PC-3 (cell line): ENCODE measurements at regions not wholly inside any gene's neighbourhood (a gene's known extent, or its start where the extent isn't known, plus 50 kb on each side); places are given as distances from the start of the nearest gene placed in this dataset.

Experiments
- ATAC-seq: fragments of 200-7000 bp; cut with Tn5 transposase; 2 replicates; pipeline ENCODE4 v1.9.1; 2020; ENCODE audit warnings: mild to moderate bottlenecking, moderate library complexity
- BruUV-seq: library from RNA; stranded (reverse); fragments of 400-500 nt; replicated peaks from 2 replicates; lab custom pipeline; 2021; lab: Mats Ljungman, UMichigan
- CTCF ChIA-PET: fragments of 300-600 bp; sonication (Branson Sonifier 250); formaldehyde crosslinking; loops from one replicate; lab custom pipeline; 2022; ENCODE audit warnings: antibody characterized with exemption; lab: Charles Lee
- POLR2A ChIA-PET: fragments of 300-600 bp; sonication (Branson Sonifier 250); formaldehyde crosslinking; loops from one replicate; lab custom pipeline; 2022; ENCODE audit warnings: antibody characterized with exemption; ENCODE audit not compliant: unreplicated experiment; lab: Charles Lee
- DNase-seq: peaks from one replicate; pipeline ENCODE4 v3.0.0-alpha.2; 2015
- H2AFZ ChIP-seq: fragments of 300-600 bp; sonication (generic); 2 replicates; pipeline ENCODE4 v1.6.0; 2016; ENCODE audit warnings: antibody characterized with exemption, low read length
- H3F3A ChIP-seq: fragments of 300-600 bp; sonication (generic); one replicate; pipeline ENCODE4 v1.6.0; 2017; ENCODE audit warnings: antibody characterized with exemption, low read length, control low read depth, mild to moderate bottlenecking; ENCODE audit not compliant: unreplicated experiment
- H3K27ac ChIP-seq: fragments of 300-600 bp; sonication (generic); 2 replicates; pipeline ENCODE4 v1.5.1; 2016; ENCODE audit warnings: mild to moderate bottlenecking, low read length
- H3K27me3 ChIP-seq: fragments of 300-600 bp; sonication (generic); 2 replicates; pipeline ENCODE4 v1.6.1; 2016; ENCODE audit warnings: low read length, mixed read lengths
- H3K36me3 ChIP-seq: fragments of 300-600 bp; sonication (generic); 2 replicates; pipeline ENCODE4 v1.6.1; 2016; ENCODE audit warnings: low read depth, mixed run types, low read length, mixed read lengths
- H3K4me1 ChIP-seq: fragments of 300-600 bp; sonication (generic); 2 replicates; pipeline ENCODE4 v1.5.1; 2016; ENCODE audit warnings: low read length; ENCODE audit not compliant: insufficient read depth
- H3K4me2 ChIP-seq: fragments of 300-600 bp; sonication (generic); 2 replicates; pipeline ENCODE4 v1.6.0; 2016; ENCODE audit warnings: low read length
- H3K4me3 ChIP-seq: fragments of 300-600 bp; sonication (generic); 2 replicates; pipeline ENCODE4 v1.5.1; 2016; ENCODE audit warnings: mild to moderate bottlenecking, low read length, mixed read lengths
- H3K79me2 ChIP-seq: fragments of 300-600 bp; sonication (generic); 2 replicates; pipeline ENCODE4 v1.6.1; 2017; ENCODE audit warnings: low read length, mixed read lengths
- H3K9ac ChIP-seq: fragments of 300-600 bp; sonication (generic); 2 replicates; pipeline ENCODE4 v1.6.0; 2016; ENCODE audit warnings: mild to moderate bottlenecking, low read length
- H3K9me2 ChIP-seq: fragments of 300-600 bp; sonication (generic); replicated peaks from 2 replicates; pipeline ENCODE4 v1.6.1; 2016; ENCODE audit warnings: mixed run types, low read length, mixed read lengths
- H3K9me3 ChIP-seq: fragments of 300-600 bp; sonication (generic); 2 replicates; pipeline ENCODE4 v1.6.1; 2016; ENCODE audit warnings: low read length, mixed read lengths
- H4K20me1 ChIP-seq: fragments of 300-600 bp; sonication (generic); 2 replicates; pipeline ENCODE4 v1.6.1; 2016; ENCODE audit warnings: low read length, mixed read lengths
- EZH2 ChIP-seq: fragments of 300-600 bp; sonication (generic); IDR thresholded peaks from one replicate; pipeline ENCODE4 v1.6.1; 2017; ENCODE audit warnings: antibody characterized with exemption, mild to moderate bottlenecking, low read length; ENCODE audit not compliant: unreplicated experiment
- EZH2phosphoT487 ChIP-seq: fragments of 300-600 bp; sonication (generic); IDR thresholded peaks from 2 replicates; pipeline ENCODE4 v1.6.1; 2018; ENCODE audit warnings: mild to moderate bottlenecking, antibody characterized with exemption, low read length, borderline replicate concordance
- intact Hi-C: fragments of 100-400 bp; cut with micrococcal nuclease; formaldehyde crosslinking; loops from 2 replicates; pipeline ENCODE4 v1.9.0; 2023
- TF ChIP-seq, protein P1 (sequence below): fragments of 300-600 bp; sonication (generic); conservative IDR thresholded peaks from 2 replicates; pipeline ENCODE4 v1.5.1; 2017; ENCODE audit warnings: antibody characterized with exemption, low read depth, mild to moderate bottlenecking, low read length

DNA sequence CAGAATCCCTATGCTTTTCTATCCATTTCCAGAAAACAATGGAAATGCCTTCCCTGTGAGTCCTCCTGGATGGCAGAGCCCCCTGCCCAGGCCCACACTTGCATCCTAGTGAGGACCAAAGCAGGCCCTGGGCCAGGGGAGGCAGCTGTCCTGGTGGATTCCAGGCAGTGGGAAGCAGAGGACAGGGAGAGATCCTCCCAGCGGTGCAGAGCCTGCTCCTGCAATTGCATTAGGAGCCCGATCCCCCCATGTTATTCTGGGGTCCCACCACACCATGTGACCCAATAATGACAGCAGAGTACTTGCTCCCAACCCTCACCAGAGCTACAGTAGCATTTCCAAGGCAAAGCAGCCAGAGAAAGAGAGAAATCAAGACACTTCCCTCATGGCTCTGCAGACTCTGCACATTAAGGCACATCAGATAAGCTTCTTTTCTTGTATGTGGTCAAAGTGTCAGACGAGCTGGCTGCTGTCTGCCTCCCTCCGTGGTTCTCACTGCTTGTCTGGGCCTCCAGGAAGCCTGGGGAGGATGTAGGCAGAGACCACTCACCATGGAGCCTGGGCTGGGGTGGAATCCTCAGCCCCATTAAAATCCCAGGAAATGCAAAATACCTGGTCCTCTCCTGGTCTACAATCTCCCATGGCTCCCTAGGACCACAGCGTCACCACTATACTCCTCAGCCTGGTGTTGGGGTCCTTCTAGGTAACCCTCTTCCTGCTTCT, 54.9 kb upstream of the RUNX3 start:
- no peak for ATAC-seq
- Histone ChIP-seq H3K4me1 (no peaks in the 10 kb centered on the region), H3K4me3 (no peak overlapping the region), H3K27me3 (peaks cover 15% of the 10 kb centered on the region), H3F3A (no peaks in the 10 kb centered on the region), H3K36me3 (no peaks in the 10 kb centered on the region), H3K4me2 (no peak overlapping the region), H4K20me1 (no peaks in the 10 kb centered on the region), H3K79me2 (no peaks in the 10 kb centered on the region), H3K27ac (no peak overlapping the region), H3K9ac (no peak overlapping the region), H3K9me2 (no peaks in the 10 kb centered on the region), H3K9me3 (no peaks in the 10 kb centered on the region), H2AFZ (no peak overlapping the region)
- POLR2A ChIA-PET: no interaction called here
- DNase-seq: no peak
- CTCF ChIA-PET: no interaction called here
- BruUV-seq: no TSS peak
- intact Hi-C loops: loop anchor here (10.0 kb wide), 1 partner anchor 50 kb away; no protein-coding TSS in a partner anchor
- TF ChIP-seq EZH2phosphoT487: no peak
- TF ChIP-seq, protein P1, sequence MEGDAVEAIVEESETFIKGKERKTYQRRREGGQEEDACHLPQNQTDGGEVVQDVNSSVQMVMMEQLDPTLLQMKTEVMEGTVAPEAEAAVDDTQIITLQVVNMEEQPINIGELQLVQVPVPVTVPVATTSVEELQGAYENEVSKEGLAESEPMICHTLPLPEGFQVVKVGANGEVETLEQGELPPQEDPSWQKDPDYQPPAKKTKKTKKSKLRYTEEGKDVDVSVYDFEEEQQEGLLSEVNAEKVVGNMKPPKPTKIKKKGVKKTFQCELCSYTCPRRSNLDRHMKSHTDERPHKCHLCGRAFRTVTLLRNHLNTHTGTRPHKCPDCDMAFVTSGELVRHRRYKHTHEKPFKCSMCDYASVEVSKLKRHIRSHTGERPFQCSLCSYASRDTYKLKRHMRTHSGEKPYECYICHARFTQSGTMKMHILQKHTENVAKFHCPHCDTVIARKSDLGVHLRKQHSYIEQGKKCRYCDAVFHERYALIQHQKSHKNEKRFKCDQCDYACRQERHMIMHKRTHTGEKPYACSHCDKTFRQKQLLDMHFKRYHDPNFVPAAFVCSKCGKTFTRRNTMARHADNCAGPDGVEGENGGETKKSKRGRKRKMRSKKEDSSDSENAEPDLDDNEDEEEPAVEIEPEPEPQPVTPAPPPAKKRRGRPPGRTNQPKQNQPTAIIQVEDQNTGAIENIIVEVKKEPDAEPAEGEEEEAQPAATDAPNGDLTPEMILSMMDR: no peak
- no peak for TF ChIP-seq EZH2

- ChIA-PET POLR2A (no interaction called here), CTCF (no interaction called here)
- no peak overlapping the region for H3K4me2 ChIP-seq
- no peak overlapping the region for H3K4me3 ChIP-seq
- no peaks in the 10 kb centered on the region for H3K9me3 ChIP-seq
- no peak overlapping the region for H2AFZ ChIP-seq
- TF ChIP-seq EZH2phosphoT487 (no peak), EZH2 (no peak)
- TF ChIP-seq, protein P1: no peak
- ATAC-seq: no peak
- H3K79me2 ChIP-seq: no peaks in the 10 kb centered on the region
- intact Hi-C loops: loop anchor here (10.0 kb wide), 1 partner anchor 51 kb away; no protein-coding TSS in a partner anchor
- H3K4me1 ChIP-seq: no peaks in the 10 kb centered on the region
- H3F3A ChIP-seq: no peaks in the 10 kb centered on the region
- H3K36me3 ChIP-seq: no peaks in the 10 kb centered on the region
- peaks cover 12% of the 10 kb centered on the region for H3K27me3 ChIP-seq
- no peaks in the 10 kb centered on the region for H3K9me2 ChIP-seq
- no peak for DNase-seq
- H3K27ac ChIP-seq: no peak overlapping the region
- BruUV-seq: no TSS peak
- H3K9ac ChIP-seq: no peak overlapping the region
- H4K20me1 ChIP-seq: no peaks in the 10 kb centered on the region
Observed at GRCh38 chr1:24984300-24984699, 54.2 kb upstream of the RUNX3 start.

GRCh38 chr1:24983006-24983680, 53.1 kb upstream of the RUNX3 start:
- no TSS peak for BruUV-seq
- no peaks in the 10 kb centered on the region for H3K79me2 ChIP-seq
- POLR2A ChIA-PET: no interaction called here
- intact Hi-C loops: loop anchor here (10.0 kb wide), 1 partner anchor 52 kb away; no protein-coding TSS in a partner anchor
- H3K4me1 ChIP-seq: no peaks in the 10 kb centered on the region
- DNase-seq (no peak), ATAC-seq (no peak)
- TF ChIP-seq, protein P1: no peak
- TF ChIP-seq EZH2phosphoT487: no peak
- no peak for TF ChIP-seq EZH2
- no peaks in the 10 kb centered on the region for H3F3A ChIP-seq
- CTCF ChIA-PET: no interaction called here
- H2AFZ ChIP-seq: no peak overlapping the region
- H3K4me3 ChIP-seq: no peak overlapping the region
- no peaks in the 10 kb centered on the region for H3K9me2 ChIP-seq
- H3K27ac ChIP-seq: no peak overlapping the region
- H4K20me1 ChIP-seq: no peaks in the 10 kb centered on the region
- H3K36me3 ChIP-seq: no peaks in the 10 kb centered on the region
- no peak overlapping the region for H3K9ac ChIP-seq
- no peaks in the 10 kb centered on the region for H3K9me3 ChIP-seq
- H3K4me2 ChIP-seq: no peak overlapping the region
- 0 out of 2 replicates have a peak, but pooled peaks cover 2% of the 10 kb centered on the region for H3K27me3 ChIP-seq
